Spleen (tissue), 11 donors: ENCODE measurements at regions not wholly inside any gene's neighbourhood (a gene's known extent, or its start where the extent isn't known, plus 50 kb on each side); places are given as distances from the start of the nearest gene placed in this dataset.
A peak's percentile ranks its signal among the peaks of the same experiment; 100 is the strongest.

Experiments
- DNase-seq: peaks from one replicate; pipeline ENCODE4 v3.0.0-alpha.2; 2020
- H3K27ac ChIP-seq, 8 donors: fragments of 200-600 bp; sonication (generic) in 7 of 8; 1 replicate in 4 of 8; 2 replicates in 4 of 8; pipeline versions ENCODE4 v1.5.0 to v1.8.0; 2016 to 2021; ENCODE audit warnings: inconsistent platforms in 4 of 8, mild to moderate bottlenecking in 4 of 8, moderate library complexity in 1 of 8
- H3K27me3 ChIP-seq, 7 donors: fragments of 200-600 bp; sonication (generic) in 6 of 7; replicated peaks in 1 of 7; 1 replicate in 4 of 7; 2 replicates in 3 of 7; pipeline versions ENCODE4 v1.5.0 to v1.8.0; 2016 to 2021; ENCODE audit warnings: inconsistent platforms in 3 of 7, mild to moderate bottlenecking in 1 of 7
- H3K36me3 ChIP-seq, 6 donors: fragments of 200-600 bp; sonication (generic) in 5 of 6; 1 replicate in 4 of 6; 2 replicates in 2 of 6; pipeline versions ENCODE4 v1.5.0 to v1.8.0; 2016 to 2021; ENCODE audit warnings: inconsistent platforms in 2 of 6
- H3K4me1 ChIP-seq, 6 donors: fragments of 200-600 bp; sonication (generic) in 5 of 6; 1 replicate in 3 of 6; 2 replicates in 3 of 6; pipeline versions ENCODE4 v1.5.0 to v1.8.0; 2016 to 2021; ENCODE audit warnings: inconsistent platforms in 3 of 6
- H3K4me3 ChIP-seq, 8 donors: fragments of 200-600 bp; sonication (generic) in 7 of 8; 1 replicate in 4 of 8; 2 replicates in 4 of 8; pipeline versions ENCODE4 v1.5.0 to v1.8.0; 2016 to 2021; ENCODE audit warnings: inconsistent platforms in 4 of 8, mild to moderate bottlenecking in 4 of 8, moderate library complexity in 2 of 8
- H3K9me3 ChIP-seq, 8 donors: fragments of 200-600 bp; sonication (generic) in 7 of 8; 1 replicate in 4 of 8; 2 replicates in 4 of 8; pipeline versions ENCODE4 v1.5.0 to v1.8.0; 2016 to 2021; ENCODE audit warnings: inconsistent platforms in 4 of 8
- POLR2A ChIP-seq, 3 donors: fragments of 450-650 bp; IDR thresholded peaks; one replicate each; pipeline ENCODE4 v1.5.1; 2017; ENCODE audit warnings: antibody characterized with exemption in 3 of 3, mild to moderate bottlenecking in 1 of 3
- POLR2AphosphoS5 ChIP-seq, 3 donors: sonication (generic); formaldehyde crosslinking; IDR thresholded peaks; one replicate each; pipeline ENCODE4 v1.5.1; 2017; ENCODE audit warnings: antibody characterized with exemption in 3 of 3
- WGBS, 5 donors: extraction: QIAGEN DNeasy Blood & Tissue Kit in 3 of 5; methylation state at CpG; one replicate each; pipeline versions ENCODE4 v1.1.5 to v1.1.7; 2013 to 2018; 5-methylcytosine and 5-hydroxymethylcytosine counted together
- intact Hi-C: fragments of 100-400 bp; cut with DNase I; formaldehyde crosslinking; loops from one replicate; pipeline ENCODE4 v1.15.0; 2023; ENCODE audit warnings: low total_unique reads
- TF ChIP-seq, protein P1 (sequence below), 11 experiments: fragments of 200-600 bp in 7 of 11; fragments of 450-650 bp in 4 of 11; sonication (generic) in 4 of 11; IDR thresholded peaks in 8 of 11; conservative IDR thresholded peaks in 3 of 11; 1 replicate in 7 of 11; 2 replicates in 4 of 11; pipeline versions ENCODE4 v1.4.0 to v1.8.0; 2016 to 2021; ENCODE audit warnings: antibody characterized with exemption in 11 of 11, inconsistent platforms in 4 of 11, mild to moderate bottlenecking in 1 of 11
- donor health status: healthy with polysubstance abuse.
- donor health status: DM: no; HTN: no; CAD: no; lungs with moderate emphysema.
- donor health status: DM: no; HTN: no; CAD: no.
- donor health status: Bipolar disorder and iron deficiency.
- donor health status: healthy.
- donor health status: DM: no; HTN: no; CAD: no.
- donor health status: DM: yes; HTN: yes; CAD: no.

DNA sequence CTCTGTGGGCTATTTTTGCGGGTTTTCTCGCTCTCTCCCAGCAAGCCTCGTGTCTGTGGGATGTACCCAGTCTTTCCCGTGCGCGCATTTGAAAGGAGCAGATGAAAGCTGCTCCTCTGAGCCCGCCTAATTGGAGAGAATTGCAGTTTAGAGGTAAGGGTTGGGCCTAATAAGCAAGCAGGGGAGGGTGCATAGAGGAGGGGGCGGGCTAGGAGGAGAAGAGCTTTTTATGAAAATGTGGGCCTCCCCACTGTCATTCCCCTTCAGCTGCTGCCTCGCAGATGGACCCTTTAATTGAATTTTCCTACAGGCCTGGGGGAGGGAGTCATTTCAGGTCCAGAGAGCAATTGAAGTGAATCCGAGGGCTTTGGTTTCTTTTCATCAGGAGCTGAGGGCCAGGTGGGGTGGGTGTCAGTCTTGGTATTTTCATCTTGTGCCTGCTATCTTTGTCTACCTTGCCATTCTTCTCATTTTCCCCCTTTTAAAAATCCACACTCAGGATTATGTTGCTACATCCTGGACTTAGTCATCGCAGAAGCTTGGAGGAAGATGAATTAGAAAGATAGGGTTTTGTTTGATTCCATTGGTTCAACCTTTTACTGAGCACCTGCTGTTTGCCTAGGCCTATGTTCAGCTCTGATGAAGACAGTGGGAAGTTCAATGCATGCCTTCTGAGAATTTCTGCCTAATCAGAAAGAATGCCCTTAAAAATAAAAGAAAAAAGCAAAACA is 423.4 kb downstream of the CD83 start:
- peaks cover 0 to 12% (median 0%) of the 10 kb centered on the region in 6 donors for H3K4me1 ChIP-seq
- intact Hi-C loops = no loop called here
- H3K36me3 ChIP-seq = no peaks in the 10 kb centered on the region
- no peak for TF ChIP-seq POLR2A (IDR thresholded peaks at IDR 0.05)
- TF ChIP-seq POLR2AphosphoS5 (IDR thresholded peaks at IDR 0.05) = no peak
- TF ChIP-seq, protein P1, sequence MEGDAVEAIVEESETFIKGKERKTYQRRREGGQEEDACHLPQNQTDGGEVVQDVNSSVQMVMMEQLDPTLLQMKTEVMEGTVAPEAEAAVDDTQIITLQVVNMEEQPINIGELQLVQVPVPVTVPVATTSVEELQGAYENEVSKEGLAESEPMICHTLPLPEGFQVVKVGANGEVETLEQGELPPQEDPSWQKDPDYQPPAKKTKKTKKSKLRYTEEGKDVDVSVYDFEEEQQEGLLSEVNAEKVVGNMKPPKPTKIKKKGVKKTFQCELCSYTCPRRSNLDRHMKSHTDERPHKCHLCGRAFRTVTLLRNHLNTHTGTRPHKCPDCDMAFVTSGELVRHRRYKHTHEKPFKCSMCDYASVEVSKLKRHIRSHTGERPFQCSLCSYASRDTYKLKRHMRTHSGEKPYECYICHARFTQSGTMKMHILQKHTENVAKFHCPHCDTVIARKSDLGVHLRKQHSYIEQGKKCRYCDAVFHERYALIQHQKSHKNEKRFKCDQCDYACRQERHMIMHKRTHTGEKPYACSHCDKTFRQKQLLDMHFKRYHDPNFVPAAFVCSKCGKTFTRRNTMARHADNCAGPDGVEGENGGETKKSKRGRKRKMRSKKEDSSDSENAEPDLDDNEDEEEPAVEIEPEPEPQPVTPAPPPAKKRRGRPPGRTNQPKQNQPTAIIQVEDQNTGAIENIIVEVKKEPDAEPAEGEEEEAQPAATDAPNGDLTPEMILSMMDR (IDR thresholded peaks at IDR 0.05 in 8 of 11, conservative IDR thresholded peaks at IDR 0.05 in 3 of 11) = no peak
- no peaks in the 10 kb centered on the region for H3K9me3 ChIP-seq
- DNase-seq = no peak
- no peak overlapping the region for H3K27ac ChIP-seq
- no peak overlapping the region for H3K4me3 ChIP-seq
- 82 to 95% (median 92%) methylated on average over 11 of the region's 11 CpGs for WGBS, 5 donors
- no peaks in the 10 kb centered on the region for H3K27me3 ChIP-seq

DNA sequence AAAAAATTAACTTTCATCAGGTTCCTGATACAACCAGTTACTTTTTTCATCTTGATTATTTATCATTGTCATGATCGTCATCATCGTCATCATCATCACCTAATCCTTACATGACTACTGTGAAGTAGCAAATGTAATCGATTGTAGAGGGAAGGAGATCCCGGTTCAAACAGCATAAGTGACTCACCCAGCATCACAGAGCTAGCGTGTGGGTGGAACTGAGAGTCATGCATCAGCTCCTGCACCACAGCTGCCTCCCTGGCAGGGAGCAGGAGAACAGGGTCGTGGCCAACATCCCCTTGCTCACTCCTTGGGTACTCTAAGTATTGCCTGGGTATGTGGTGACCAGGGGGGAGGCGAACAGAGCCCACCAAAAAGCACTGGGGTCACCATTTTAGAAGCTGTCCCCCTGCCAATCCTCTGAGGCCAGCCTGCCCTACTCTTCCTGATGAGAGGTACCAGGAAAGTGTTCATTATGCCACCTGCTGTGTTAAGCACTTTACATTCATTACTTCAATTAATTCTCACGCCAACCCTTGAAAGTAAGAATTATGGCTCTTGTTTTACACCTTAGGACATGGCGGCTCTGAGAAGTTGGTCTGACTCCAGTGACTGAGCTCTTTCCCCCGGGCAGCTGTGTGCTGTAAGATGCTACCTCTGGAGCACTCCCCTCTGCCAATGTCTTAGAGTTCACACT is 425.2 kb downstream of the CD83 start:
- H3K36me3 ChIP-seq = no peaks in the 10 kb centered on the region
- H3K27ac ChIP-seq = no peak overlapping the region
- peak; percentile 76 for DNase-seq
- no peaks in the 10 kb centered on the region for H3K27me3 ChIP-seq
- H3K4me1 ChIP-seq = peaks cover 0 to 12% (median 0%) of the 10 kb centered on the region in 6 donors
- intact Hi-C loops = no loop called here
- WGBS, 5 donors = 66 to 80% (median 68%) methylated on average over 10 of the region's 10 CpGs
- TF ChIP-seq POLR2AphosphoS5 (IDR thresholded peaks at IDR 0.05) = no peak
- TF ChIP-seq, protein P1 (IDR thresholded peaks at IDR 0.05 in 8 of 11, conservative IDR thresholded peaks at IDR 0.05 in 3 of 11) = no peak
- no peak for TF ChIP-seq POLR2A (IDR thresholded peaks at IDR 0.05)
- H3K9me3 ChIP-seq = no peaks in the 10 kb centered on the region
- no peak overlapping the region for H3K4me3 ChIP-seq

DNA sequence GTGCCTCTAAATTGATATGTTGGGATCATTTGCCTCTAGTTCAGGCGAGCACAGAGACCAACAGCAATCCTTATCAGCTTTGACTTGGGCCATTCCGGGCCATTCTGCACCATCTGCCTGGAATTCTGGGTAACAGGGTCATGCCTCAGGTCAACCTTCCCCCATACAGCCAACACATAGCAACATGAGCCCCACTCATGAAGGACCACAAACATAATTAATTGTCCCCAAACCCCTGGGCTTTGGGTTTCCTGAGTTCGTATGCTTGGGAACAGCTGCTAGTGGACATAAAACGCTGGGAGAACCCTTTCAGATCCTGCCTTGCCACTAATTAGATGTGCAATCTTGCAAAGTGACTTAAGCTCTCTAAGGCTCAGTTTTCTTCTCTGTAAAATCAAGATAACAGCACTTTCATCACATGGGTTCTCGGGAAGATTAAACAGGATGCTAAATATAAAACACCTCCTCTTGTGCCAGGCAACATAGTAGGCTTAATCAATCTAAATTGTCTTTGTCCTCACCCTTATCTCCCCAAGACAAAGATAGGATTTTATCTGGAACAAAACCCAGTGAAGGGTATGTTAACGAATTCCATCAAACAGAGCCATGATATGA is 426.5 kb downstream of the CD83 start:
- peaks cover 0 to 12% (median 0%) of the 10 kb centered on the region in 6 donors for H3K4me1 ChIP-seq
- TF ChIP-seq, protein P1 (IDR thresholded peaks at IDR 0.05 in 8 of 11, conservative IDR thresholded peaks at IDR 0.05 in 3 of 11) = no peak
- TF ChIP-seq POLR2AphosphoS5 (IDR thresholded peaks at IDR 0.05) (no peak), POLR2A (IDR thresholded peaks at IDR 0.05) (no peak)

DNA sequence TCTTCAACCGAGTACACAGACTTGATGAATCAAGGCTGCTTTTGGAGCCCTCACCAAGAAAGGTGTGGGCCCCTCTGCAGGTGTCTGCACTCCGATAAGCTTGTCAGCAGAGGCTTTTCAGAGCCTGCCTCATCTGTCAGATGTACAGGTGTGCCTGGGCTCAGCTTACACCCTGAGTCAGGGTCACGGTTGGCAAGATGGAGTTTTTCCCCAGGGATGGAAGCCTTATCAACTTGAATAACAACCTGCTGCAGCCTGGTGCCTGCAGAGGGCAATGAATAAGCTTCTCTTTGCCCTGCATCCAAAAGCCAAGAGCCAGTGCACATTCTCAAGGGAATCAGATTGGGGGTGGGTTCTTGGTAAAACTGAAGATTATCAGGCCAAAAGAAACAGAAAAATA is 427.1 kb downstream of the CD83 start:
- Histone ChIP-seq H3K4me1 (peaks cover 0 to 12% (median 0%) of the 10 kb centered on the region in 6 donors), H3K27ac (no peak overlapping the region), H3K4me3 (no peak overlapping the region), H3K36me3 (no peaks in the 10 kb centered on the region), H3K9me3 (no peaks in the 10 kb centered on the region), H3K27me3 (no peaks in the 10 kb centered on the region)
- intact Hi-C loops = no loop called here
- DNase-seq = no peak
- TF ChIP-seq, protein P1 (IDR thresholded peaks at IDR 0.05 in 8 of 11, conservative IDR thresholded peaks at IDR 0.05 in 3 of 11) = no peak
- TF ChIP-seq POLR2AphosphoS5 (IDR thresholded peaks at IDR 0.05) (no peak), POLR2A (IDR thresholded peaks at IDR 0.05) (no peak)
- 73 to 88% (median 81%) methylated on average over 3 of the region's 3 CpGs for WGBS, 5 donors

More for the DNA sequence above, 426.5 kb downstream of the CD83 start:
- WGBS, 5 donors = 76 to 89% (median 87%) methylated on average over 6 of the region's 6 CpGs
- intact Hi-C loops = no loop called here
- Histone ChIP-seq H3K36me3 (no peaks in the 10 kb centered on the region), H3K27ac (no peak overlapping the region), H3K9me3 (no peaks in the 10 kb centered on the region), H3K27me3 (no peaks in the 10 kb centered on the region), H3K4me3 (no peak overlapping the region)
- no peak for DNase-seq
